Activated CD8-positive, alpha-beta T cell treated with anti-CD3 and anti-CD28 coated beads for 36 hours (primary cell): ENCODE measurements at regions not wholly inside any gene's neighbourhood (a gene's known extent, or its start where the extent isn't known, plus 50 kb on each side); places are given as distances from the start of the nearest gene placed in this dataset.

Experiments
- ATAC-seq: fragments of 200-7000 bp; cut with Tn5 transposase; one replicate; pipeline ENCODE4 v1.10.0; 2021; ENCODE audit warnings: mild to moderate bottlenecking, moderate library complexity
- CTCF ChIA-PET: fragments of 350-600 bp; sonication (Branson Sonifier 250); formaldehyde crosslinking; loops from one replicate; lab custom pipeline; 2021; ENCODE audit warnings: antibody characterized with exemption; lab: Charles Lee
- POLR2A ChIA-PET: fragments of 350-600 bp; sonication (Branson Sonifier 250); formaldehyde crosslinking; loops from one replicate; lab custom pipeline; 2021; ENCODE audit warnings: antibody characterized with exemption; lab: Charles Lee
- DNase-seq: peaks from one replicate; pipeline ENCODE4 v3.0.0-alpha.2; 2020
- H3K27ac Mint-ChIP-seq: one replicate; pipeline ENCODE4 v1.8.0; 2021; ENCODE audit warnings: mild to moderate bottlenecking, mixed read lengths
- H3K27me3 Mint-ChIP-seq: one replicate; pipeline ENCODE4 v1.8.0; 2021; ENCODE audit warnings: mixed read lengths
- H3K36me3 Mint-ChIP-seq: one replicate; pipeline ENCODE4 v1.8.0; 2021; ENCODE audit warnings: low read depth, mixed read lengths
- H3K4me1 Mint-ChIP-seq: one replicate; pipeline ENCODE4 v1.8.0; 2021; ENCODE audit warnings: low read depth, mixed read lengths
- H3K4me3 Mint-ChIP-seq: one replicate; pipeline ENCODE4 v1.8.0; 2021; ENCODE audit warnings: mild to moderate bottlenecking, moderate library complexity, mixed read lengths
- H3K9me3 Mint-ChIP-seq: one replicate; pipeline ENCODE4 v1.8.0; 2021; ENCODE audit warnings: mixed read lengths
- CTCF ChIP-seq: fragments of 200-600 bp; IDR thresholded peaks from one replicate; pipeline ENCODE4 v1.8.0; 2022; ENCODE audit warnings: antibody characterized with exemption, mild to moderate bottlenecking
- intact Hi-C: fragments of 100-400 bp; cut with micrococcal nuclease; formaldehyde crosslinking; loops from one replicate; pipeline ENCODE4 v1.10.0; 2022

GRCh38 chr2:222130855-222131254 lies 167.9 kb downstream of the PAX3 start:
- no peak for ATAC-seq
- Mint-ChIP-seq H3K9me3 (no peaks in the 10 kb centered on the region), H3K36me3 (no peaks in the 10 kb centered on the region), H3K4me1 (no peaks in the 10 kb centered on the region), H3K27ac (no peak overlapping the region), H3K4me3 (no peak overlapping the region), H3K27me3 (no peaks in the 10 kb centered on the region)
- no peak for TF ChIP-seq CTCF
- ChIA-PET POLR2A (no interaction called here), CTCF (no interaction called here)
- intact Hi-C loops, result no loop called here
- DNase-seq, result no peak

GRCh38 chr2:222127660-222128059 lies 171.1 kb downstream of the PAX3 start:
- intact Hi-C loops, result no loop called here
- DNase-seq (no peak), ATAC-seq (no peak)
- Mint-ChIP-seq H3K9me3 (no peaks in the 10 kb centered on the region), H3K4me1 (no peaks in the 10 kb centered on the region), H3K27me3 (no peaks in the 10 kb centered on the region), H3K4me3 (no peak overlapping the region), H3K36me3 (no peaks in the 10 kb centered on the region), H3K27ac (no peak overlapping the region)
- CTCF ChIA-PET, result interaction anchor here (0.6 kb wide), 1 partner anchor 53 kb away, joined by 3 read pairs; no protein-coding TSS in a partner anchor
- no peak for TF ChIP-seq CTCF
- POLR2A ChIA-PET, result no interaction called here

GRCh38 chr2:222120933-222121332 lies 177.9 kb downstream of the PAX3 start:
- H3K27me3 Mint-ChIP-seq, result no peaks in the 10 kb centered on the region
- H3K4me1 Mint-ChIP-seq, result no peaks in the 10 kb centered on the region

GRCh38 chr2:222115296-222115695 lies 183.5 kb downstream of the PAX3 start:
- no peaks in the 10 kb centered on the region for H3K27me3 Mint-ChIP-seq
- ATAC-seq (no peak), DNase-seq (no peak)
- intact Hi-C loops, result no loop called here
- no peak overlapping the region for H3K4me3 Mint-ChIP-seq
- no peak overlapping the region for H3K27ac Mint-ChIP-seq
- peaks cover 2% of the 10 kb centered on the region for H3K9me3 Mint-ChIP-seq
- ChIA-PET CTCF (no interaction called here), POLR2A (no interaction called here)
- no peak for TF ChIP-seq CTCF
- no peaks in the 10 kb centered on the region for H3K4me1 Mint-ChIP-seq
- H3K36me3 Mint-ChIP-seq, result no peaks in the 10 kb centered on the region

More at GRCh38 chr2:222120933-222121332, 177.9 kb downstream of the PAX3 start:
- intact Hi-C loops, result no loop called here
- TF ChIP-seq CTCF, result no peak
- ATAC-seq, result no peak
- ChIA-PET CTCF (no interaction called here), POLR2A (no interaction called here)
- DNase-seq, result no peak
- Mint-ChIP-seq H3K27ac (no peak overlapping the region), H3K36me3 (no peaks in the 10 kb centered on the region), H3K9me3 (no peaks in the 10 kb centered on the region), H3K4me3 (no peak overlapping the region)

- POLR2A ChIA-PET, result no interaction called here
- DNase-seq (no peak), ATAC-seq (no peak)
- intact Hi-C loops, result no loop called here
- Mint-ChIP-seq H3K27me3 (no peaks in the 10 kb centered on the region), H3K9me3 (no peaks in the 10 kb centered on the region), H3K4me3 (no peak overlapping the region), H3K4me1 (no peaks in the 10 kb centered on the region), H3K36me3 (no peaks in the 10 kb centered on the region), H3K27ac (no peak overlapping the region)
- no peak for TF ChIP-seq CTCF
- CTCF ChIA-PET, result no interaction called here
Measured at GRCh38 chr2:222108957-222109585, 189.7 kb downstream of the PAX3 start.
